ENCODE measurements at regions not wholly inside any gene's neighbourhood (a gene's known extent, or its start where the extent isn't known, plus 50 kb on each side); places are given as distances from the start of the nearest gene placed in this dataset.

DNA sequence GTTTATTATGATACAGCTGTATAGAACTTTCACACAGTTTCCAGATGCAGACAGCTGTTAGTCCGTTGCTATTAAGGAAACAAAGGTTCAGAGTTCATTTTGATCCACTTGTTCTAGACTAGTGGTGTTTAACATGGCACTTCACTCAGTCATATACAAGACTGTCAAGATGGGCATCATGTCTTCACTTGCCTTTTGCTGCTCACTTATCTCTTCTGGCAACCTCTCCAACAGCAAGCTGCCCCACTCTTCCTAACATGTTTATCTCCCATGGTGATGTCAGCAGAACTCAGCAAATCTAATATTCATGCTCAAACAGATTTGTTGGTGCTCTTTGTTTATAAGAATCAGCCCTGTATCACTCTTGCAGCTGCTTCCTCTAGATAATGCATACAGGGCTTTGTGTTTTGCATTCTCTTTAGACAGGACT is 236.2 kb upstream of the HAND2 start:
- DNase-seq (ENCODE audit: low spot score), result no peak
- peak overlapping the region; percentile 83 for H3K27ac Mint-ChIP-seq (ENCODE audit: unreplicated experiment)
- no peaks in the 10 kb centered on the region for H3K9me3 Mint-ChIP-seq (ENCODE audit: unreplicated experiment)
- H3K36me3 Mint-ChIP-seq (ENCODE audit: low read depth, unreplicated experiment), result no peaks in the 10 kb centered on the region
- H3K4me1 Mint-ChIP-seq (ENCODE audit: unreplicated experiment), result peaks cover 4% of the 10 kb centered on the region
- TF ChIP-seq, protein P1, sequence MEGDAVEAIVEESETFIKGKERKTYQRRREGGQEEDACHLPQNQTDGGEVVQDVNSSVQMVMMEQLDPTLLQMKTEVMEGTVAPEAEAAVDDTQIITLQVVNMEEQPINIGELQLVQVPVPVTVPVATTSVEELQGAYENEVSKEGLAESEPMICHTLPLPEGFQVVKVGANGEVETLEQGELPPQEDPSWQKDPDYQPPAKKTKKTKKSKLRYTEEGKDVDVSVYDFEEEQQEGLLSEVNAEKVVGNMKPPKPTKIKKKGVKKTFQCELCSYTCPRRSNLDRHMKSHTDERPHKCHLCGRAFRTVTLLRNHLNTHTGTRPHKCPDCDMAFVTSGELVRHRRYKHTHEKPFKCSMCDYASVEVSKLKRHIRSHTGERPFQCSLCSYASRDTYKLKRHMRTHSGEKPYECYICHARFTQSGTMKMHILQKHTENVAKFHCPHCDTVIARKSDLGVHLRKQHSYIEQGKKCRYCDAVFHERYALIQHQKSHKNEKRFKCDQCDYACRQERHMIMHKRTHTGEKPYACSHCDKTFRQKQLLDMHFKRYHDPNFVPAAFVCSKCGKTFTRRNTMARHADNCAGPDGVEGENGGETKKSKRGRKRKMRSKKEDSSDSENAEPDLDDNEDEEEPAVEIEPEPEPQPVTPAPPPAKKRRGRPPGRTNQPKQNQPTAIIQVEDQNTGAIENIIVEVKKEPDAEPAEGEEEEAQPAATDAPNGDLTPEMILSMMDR (IDR thresholded peaks at IDR 0.05; ENCODE audit: unreplicated experiment), result no peak
- peaks cover 1% of the 10 kb centered on the region for H3K27me3 Mint-ChIP-seq (ENCODE audit: unreplicated experiment)
- H3K4me3 Mint-ChIP-seq (ENCODE audit: unreplicated experiment), result no peak overlapping the region

DNA sequence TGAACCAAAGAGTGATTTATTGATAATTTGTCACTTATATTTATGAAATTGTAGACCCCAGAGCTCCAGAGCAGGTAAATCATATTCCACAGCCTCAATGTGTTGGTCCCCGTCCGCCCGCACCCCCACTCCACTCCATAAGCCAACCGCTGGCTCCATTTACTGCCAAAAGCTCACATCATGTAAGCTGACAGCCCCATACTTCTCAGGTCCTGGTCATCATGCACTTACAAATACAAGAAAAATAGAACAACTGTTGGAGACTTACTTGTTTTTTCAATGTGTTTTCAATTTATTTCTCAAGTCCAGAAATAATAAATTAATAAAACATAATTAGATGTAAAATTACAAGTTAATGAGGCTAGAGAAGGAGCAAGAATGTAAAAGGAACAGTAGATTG is 235.7 kb upstream of the HAND2 start:
- Mint-ChIP-seq H3K4me1 (ENCODE audit: unreplicated experiment) (peaks cover 4% of the 10 kb centered on the region), H3K27ac (ENCODE audit: unreplicated experiment) (peak overlapping the region; percentile 83), H3K36me3 (ENCODE audit: low read depth, unreplicated experiment) (no peaks in the 10 kb centered on the region), H3K27me3 (ENCODE audit: unreplicated experiment) (peaks cover under 1% of the 10 kb centered on the region), H3K9me3 (ENCODE audit: unreplicated experiment) (no peaks in the 10 kb centered on the region), H3K4me3 (ENCODE audit: unreplicated experiment) (no peak overlapping the region)
- TF ChIP-seq, protein P1 (IDR thresholded peaks at IDR 0.05; ENCODE audit: unreplicated experiment), result no peak
- no peak for DNase-seq (ENCODE audit: low spot score)

DNA sequence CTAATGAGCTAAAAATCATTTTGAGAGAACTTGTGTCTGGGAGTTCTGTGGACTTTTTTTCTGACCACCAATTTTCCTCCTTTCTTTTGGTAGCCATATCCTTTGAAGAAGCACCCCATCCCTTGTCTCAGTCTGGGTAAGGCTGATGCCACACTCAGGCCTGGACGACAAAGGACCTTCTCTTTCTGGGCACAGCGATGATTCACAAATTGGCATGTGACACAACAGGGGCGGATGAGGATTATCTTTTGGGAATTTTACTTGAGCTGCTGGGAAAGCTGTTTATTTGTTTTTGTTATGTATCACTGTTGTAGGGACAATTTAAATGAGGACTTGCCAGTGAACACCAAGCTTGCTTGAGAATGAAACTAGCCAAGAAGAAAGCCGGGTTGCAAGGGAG is 233.4 kb upstream of the HAND2 start:
- Mint-ChIP-seq H3K4me3 (ENCODE audit: unreplicated experiment) (no peak overlapping the region), H3K27ac (ENCODE audit: unreplicated experiment) (no peak overlapping the region), H3K27me3 (ENCODE audit: unreplicated experiment) (no peaks in the 10 kb centered on the region), H3K9me3 (ENCODE audit: unreplicated experiment) (no peaks in the 10 kb centered on the region), H3K36me3 (ENCODE audit: low read depth, unreplicated experiment) (no peaks in the 10 kb centered on the region), H3K4me1 (ENCODE audit: unreplicated experiment) (peaks cover 4% of the 10 kb centered on the region)
- DNase-seq (ENCODE audit: low spot score), result no peak
- TF ChIP-seq, protein P1 (IDR thresholded peaks at IDR 0.05; ENCODE audit: unreplicated experiment), result no peak

- H3K9me3 Mint-ChIP-seq (ENCODE audit: unreplicated experiment), result no peaks in the 10 kb centered on the region
- no peaks in the 10 kb centered on the region for H3K27me3 Mint-ChIP-seq (ENCODE audit: unreplicated experiment)
- H3K27ac Mint-ChIP-seq (ENCODE audit: unreplicated experiment), result no peak overlapping the region
- TF ChIP-seq, protein P1 (IDR thresholded peaks at IDR 0.05; ENCODE audit: unreplicated experiment), result no peak
- DNase-seq (ENCODE audit: low spot score), result no peak
- no peaks in the 10 kb centered on the region for H3K36me3 Mint-ChIP-seq (ENCODE audit: low read depth, unreplicated experiment)
- peaks cover 4% of the 10 kb centered on the region for H3K4me1 Mint-ChIP-seq (ENCODE audit: unreplicated experiment)
- no peak overlapping the region for H3K4me3 Mint-ChIP-seq (ENCODE audit: unreplicated experiment)
Measured at GRCh38 chr4:173761938-173762337, 231.9 kb upstream of the HAND2 start.

DNA sequence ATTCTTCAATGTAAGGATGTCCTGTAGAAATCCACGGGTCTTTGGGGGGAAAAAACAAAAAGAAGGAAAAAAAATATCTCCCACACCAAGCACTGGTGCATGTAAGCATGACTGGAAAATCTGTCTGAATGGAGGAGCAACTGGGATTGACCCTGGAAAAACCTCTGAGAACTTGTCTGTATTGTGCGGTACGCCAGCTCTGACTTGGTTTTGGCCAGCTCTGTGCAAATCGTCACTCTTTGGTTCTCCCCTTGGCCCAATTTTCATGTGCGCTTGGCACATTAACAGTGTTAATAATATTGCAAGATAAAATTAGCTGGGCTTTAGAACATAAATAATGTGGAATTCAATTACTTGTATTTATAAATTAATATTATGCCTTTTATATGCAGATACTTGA is 231.2 kb upstream of the HAND2 start:
- TF ChIP-seq, protein P1 (IDR thresholded peaks at IDR 0.05; ENCODE audit: unreplicated experiment), result no peak
- Mint-ChIP-seq H3K9me3 (ENCODE audit: unreplicated experiment) (no peaks in the 10 kb centered on the region), H3K4me3 (ENCODE audit: unreplicated experiment) (no peak overlapping the region), H3K27me3 (ENCODE audit: unreplicated experiment) (no peaks in the 10 kb centered on the region), H3K4me1 (ENCODE audit: unreplicated experiment) (peaks cover 4% of the 10 kb centered on the region), H3K36me3 (ENCODE audit: low read depth, unreplicated experiment) (no peaks in the 10 kb centered on the region), H3K27ac (ENCODE audit: unreplicated experiment) (no peak overlapping the region)
- no peak for DNase-seq (ENCODE audit: low spot score)
